ENCODE measurements at regions not wholly inside any gene's neighbourhood (a gene's known extent, or its start where the extent isn't known, plus 50 kb on each side); places are given as distances from the start of the nearest gene placed in this dataset.

DNA sequence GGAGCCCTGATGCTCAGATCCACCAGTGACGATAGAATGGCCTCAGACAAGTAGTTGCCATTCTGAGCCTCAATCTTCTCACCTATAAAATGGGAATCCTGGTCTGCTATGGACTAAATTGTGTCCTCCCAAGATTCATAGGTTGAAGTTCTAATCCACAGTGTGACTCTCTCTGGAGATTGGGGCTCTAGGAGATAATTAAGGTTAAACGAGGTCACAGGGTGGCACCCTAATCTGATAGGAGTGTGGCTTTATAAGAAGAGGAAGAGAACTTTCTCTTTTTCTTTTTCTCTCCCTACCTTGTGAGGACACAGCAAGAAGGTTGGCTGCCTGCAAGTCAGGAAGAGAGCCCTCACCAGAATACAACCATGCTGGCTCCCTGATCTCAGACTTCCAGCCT, 214.1 kb downstream of the KATNAL1 start:
- Histone ChIP-seq H3K79me1 (ENCODE audit: low read depth, low read length) (no peaks in the 10 kb centered on the region), H3K4me3 (ENCODE audit: low read length in 2 of 2) (no peak overlapping the region), H4K8ac (ENCODE audit: low read depth, low read length) (no peak overlapping the region), H2BK12ac (ENCODE audit: low read length) (no peak overlapping the region), H3K18ac (ENCODE audit: low read length) (no peak overlapping the region), H3K36me3 (replicated peaks in 1 of 2; ENCODE audit: control insufficient read depth in 2 of 2, insufficient read depth in 2 of 2, low read length in 2 of 2) (no peaks in the 10 kb centered on the region), H2AFZ (ENCODE audit: low read length) (no peak overlapping the region), H4K91ac (ENCODE audit: low read depth, low read length, poor library complexity) (no peak overlapping the region), H2BK5ac (ENCODE audit: low read length) (no peak overlapping the region), H3K27ac (replicated peaks; ENCODE audit: low read length) (no peak overlapping the region), H3K14ac (ENCODE audit: low read length) (no peak overlapping the region), H3K9ac (ENCODE audit: low read depth, low read length, poor library complexity) (no peak overlapping the region), H3K9me3 (replicated peaks in 1 of 2; ENCODE audit: control insufficient read depth in 2 of 2, insufficient read depth in 1 of 2, low read depth in 1 of 2, low read length in 2 of 2) (no peaks in the 10 kb centered on the region), H3K27me3 (ENCODE audit: control insufficient read depth in 3 of 3, insufficient read depth in 3 of 3, low read depth in 1 of 3, low read length in 3 of 3) (no peaks in the 10 kb centered on the region), H2AK5ac (ENCODE audit: low read depth, low read length) (no peak overlapping the region), H3K4me2 (ENCODE audit: insufficient read depth, low read length, poor library complexity, severe bottlenecking) (no peak overlapping the region), H3K23ac (ENCODE audit: low read depth, low read length, poor library complexity) (no peak overlapping the region), H2BK120ac (ENCODE audit: low read depth, low read length) (no peak overlapping the region), H3K4me1 (ENCODE audit: control insufficient read depth in 2 of 2, insufficient read depth in 1 of 2, low read depth in 1 of 2, low read length in 2 of 2) (no peaks in the 10 kb centered on the region), H3K4ac (ENCODE audit: low read length) (no peak overlapping the region), H2BK15ac (ENCODE audit: low read length) (no peak overlapping the region)
- WGBS, 2 donors (ENCODE audit: extremely low coverage in 2 of 2, insufficient read length in 2 of 2, insufficient replicate concordance in 1 of 2), result no CpG with 5 or more reads among the region's 2 CpGs
- no peak for DNase-seq (ENCODE audit: low spot score)

- no peak overlapping the region for H3K4me2 ChIP-seq (ENCODE audit: insufficient read depth, low read length, poor library complexity, severe bottlenecking)
- no peak overlapping the region for H2BK15ac ChIP-seq (ENCODE audit: low read length)
- DNase-seq (ENCODE audit: low spot score), result no peak
- no peaks in the 10 kb centered on the region for H3K9me3 ChIP-seq (replicated peaks in 1 of 2; ENCODE audit: control insufficient read depth in 2 of 2, insufficient read depth in 1 of 2, low read depth in 1 of 2, low read length in 2 of 2)
- H3K27me3 ChIP-seq (ENCODE audit: control insufficient read depth in 3 of 3, insufficient read depth in 3 of 3, low read depth in 1 of 3, low read length in 3 of 3), result no peaks in the 10 kb centered on the region
- no peak overlapping the region for H3K4ac ChIP-seq (ENCODE audit: low read length)
- no peak overlapping the region for H4K8ac ChIP-seq (ENCODE audit: low read depth, low read length)
- H2BK12ac ChIP-seq (ENCODE audit: low read length), result no peak overlapping the region
- H4K91ac ChIP-seq (ENCODE audit: low read depth, low read length, poor library complexity), result no peak overlapping the region
- no peak overlapping the region for H3K4me3 ChIP-seq (ENCODE audit: low read length in 2 of 2)
- H3K9ac ChIP-seq (ENCODE audit: low read depth, low read length, poor library complexity), result no peak overlapping the region
- no peak overlapping the region for H3K23ac ChIP-seq (ENCODE audit: low read depth, low read length, poor library complexity)
- H3K79me1 ChIP-seq (ENCODE audit: low read depth, low read length), result no peaks in the 10 kb centered on the region
- H2AK5ac ChIP-seq (ENCODE audit: low read depth, low read length), result no peak overlapping the region
- no peak overlapping the region for H3K27ac ChIP-seq (replicated peaks; ENCODE audit: low read length)
- no peak overlapping the region for H2BK5ac ChIP-seq (ENCODE audit: low read length)
- H3K36me3 ChIP-seq (replicated peaks in 1 of 2; ENCODE audit: control insufficient read depth in 2 of 2, insufficient read depth in 2 of 2, low read length in 2 of 2), result no peaks in the 10 kb centered on the region
- H3K14ac ChIP-seq (ENCODE audit: low read length), result no peak overlapping the region
- no CpG with 5 or more reads among the region's 4 CpGs for WGBS, 2 donors (ENCODE audit: extremely low coverage in 2 of 2, insufficient read length in 2 of 2, insufficient replicate concordance in 1 of 2)
- H2AFZ ChIP-seq (ENCODE audit: low read length), result no peak overlapping the region
- no peak overlapping the region for H2BK120ac ChIP-seq (ENCODE audit: low read depth, low read length)
- H3K18ac ChIP-seq (ENCODE audit: low read length), result no peak overlapping the region
- H3K4me1 ChIP-seq (ENCODE audit: control insufficient read depth in 2 of 2, insufficient read depth in 1 of 2, low read depth in 1 of 2, low read length in 2 of 2), result no peaks in the 10 kb centered on the region
Observed at GRCh38 chr13:30091691-30092090, 215.7 kb downstream of the KATNAL1 start.

DNA sequence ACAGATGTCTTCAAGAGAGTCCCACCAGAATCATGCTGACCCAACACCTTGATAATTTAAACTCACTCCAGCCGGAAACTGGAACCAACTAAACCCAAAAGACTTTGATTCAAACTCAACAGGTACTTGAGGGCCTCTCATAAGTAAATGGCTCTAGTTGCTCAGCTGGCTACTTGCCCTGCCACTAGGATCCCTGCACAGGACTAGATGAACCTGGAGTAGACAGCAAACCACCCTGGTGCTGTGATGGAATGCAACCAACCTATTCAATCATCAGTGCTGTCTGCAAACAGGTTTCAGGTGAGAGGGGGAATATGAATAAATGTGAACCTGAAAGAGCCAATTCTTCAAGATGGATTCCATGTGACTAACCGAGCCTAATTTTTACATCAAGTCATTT, 216.3 kb downstream of the KATNAL1 start:
- Histone ChIP-seq H3K4me2 (ENCODE audit: insufficient read depth, low read length, poor library complexity, severe bottlenecking) (no peak overlapping the region), H2AK5ac (ENCODE audit: low read depth, low read length) (no peak overlapping the region), H2BK120ac (ENCODE audit: low read depth, low read length) (no peak overlapping the region), H3K18ac (ENCODE audit: low read length) (no peak overlapping the region), H3K27me3 (ENCODE audit: control insufficient read depth in 3 of 3, insufficient read depth in 3 of 3, low read depth in 1 of 3, low read length in 3 of 3) (no peaks in the 10 kb centered on the region), H3K79me1 (ENCODE audit: low read depth, low read length) (no peaks in the 10 kb centered on the region), H2AFZ (ENCODE audit: low read length) (no peak overlapping the region), H3K27ac (replicated peaks; ENCODE audit: low read length) (no peak overlapping the region), H2BK12ac (ENCODE audit: low read length) (no peak overlapping the region), H3K4me3 (ENCODE audit: low read length in 2 of 2) (no peak overlapping the region), H2BK5ac (ENCODE audit: low read length) (no peak overlapping the region), H3K14ac (ENCODE audit: low read length) (no peak overlapping the region), H4K8ac (ENCODE audit: low read depth, low read length) (no peak overlapping the region), H3K36me3 (replicated peaks in 1 of 2; ENCODE audit: control insufficient read depth in 2 of 2, insufficient read depth in 2 of 2, low read length in 2 of 2) (no peaks in the 10 kb centered on the region), H3K4me1 (ENCODE audit: control insufficient read depth in 2 of 2, insufficient read depth in 1 of 2, low read depth in 1 of 2, low read length in 2 of 2) (no peaks in the 10 kb centered on the region), H3K9ac (ENCODE audit: low read depth, low read length, poor library complexity) (no peak overlapping the region), H2BK15ac (ENCODE audit: low read length) (no peak overlapping the region), H3K9me3 (replicated peaks in 1 of 2; ENCODE audit: control insufficient read depth in 2 of 2, insufficient read depth in 1 of 2, low read depth in 1 of 2, low read length in 2 of 2) (peaks cover 0 to 1% of the 10 kb centered on the region in 2 donors), H3K4ac (ENCODE audit: low read length) (no peak overlapping the region), H3K23ac (ENCODE audit: low read depth, low read length, poor library complexity) (no peak overlapping the region), H4K91ac (ENCODE audit: low read depth, low read length, poor library complexity) (no peak overlapping the region)
- no peak for DNase-seq (ENCODE audit: low spot score)
- WGBS, 2 donors (ENCODE audit: extremely low coverage in 2 of 2, insufficient read length in 2 of 2, insufficient replicate concordance in 1 of 2), result no CpG with 5 or more reads among the region's 2 CpGs

- Histone ChIP-seq H2BK120ac (ENCODE audit: low read depth, low read length) (no peak overlapping the region), H3K9me3 (replicated peaks in 1 of 2; ENCODE audit: control insufficient read depth in 2 of 2, insufficient read depth in 1 of 2, low read depth in 1 of 2, low read length in 2 of 2) (peaks cover 2 to 5% of the 10 kb centered on the region in 2 donors), H3K27me3 (ENCODE audit: control insufficient read depth in 3 of 3, insufficient read depth in 3 of 3, low read depth in 1 of 3, low read length in 3 of 3) (no peaks in the 10 kb centered on the region), H4K91ac (ENCODE audit: low read depth, low read length, poor library complexity) (no peak overlapping the region), H3K4me1 (ENCODE audit: control insufficient read depth in 2 of 2, insufficient read depth in 1 of 2, low read depth in 1 of 2, low read length in 2 of 2) (no peaks in the 10 kb centered on the region), H2BK15ac (ENCODE audit: low read length) (no peak overlapping the region), H2AK5ac (ENCODE audit: low read depth, low read length) (no peak overlapping the region), H3K14ac (ENCODE audit: low read length) (no peak overlapping the region), H3K36me3 (replicated peaks in 1 of 2; ENCODE audit: control insufficient read depth in 2 of 2, insufficient read depth in 2 of 2, low read length in 2 of 2) (no peaks in the 10 kb centered on the region), H2AFZ (ENCODE audit: low read length) (no peak overlapping the region), H3K9ac (ENCODE audit: low read depth, low read length, poor library complexity) (no peak overlapping the region), H3K79me1 (ENCODE audit: low read depth, low read length) (no peaks in the 10 kb centered on the region), H3K4me3 (ENCODE audit: low read length in 2 of 2) (no peak overlapping the region), H4K8ac (ENCODE audit: low read depth, low read length) (no peak overlapping the region), H3K18ac (ENCODE audit: low read length) (no peak overlapping the region), H3K27ac (replicated peaks; ENCODE audit: low read length) (no peak overlapping the region), H2BK5ac (ENCODE audit: low read length) (no peak overlapping the region), H3K4me2 (ENCODE audit: insufficient read depth, low read length, poor library complexity, severe bottlenecking) (no peak overlapping the region), H3K23ac (ENCODE audit: low read depth, low read length, poor library complexity) (no peak overlapping the region), H2BK12ac (ENCODE audit: low read length) (no peak overlapping the region), H3K4ac (ENCODE audit: low read length) (no peak overlapping the region)
- DNase-seq (ENCODE audit: low spot score), result no peak
- no CpG with 5 or more reads among the region's 5 CpGs for WGBS, 2 donors (ENCODE audit: extremely low coverage in 2 of 2, insufficient read length in 2 of 2, insufficient replicate concordance in 1 of 2)
Observed at GRCh38 chr13:30088312-30088855, 219.0 kb downstream of the KATNAL1 start.
